H1 (cell line): ENCODE measurements at regions not wholly inside any gene's neighbourhood (a gene's known extent, or its start where the extent isn't known, plus 50 kb on each side); places are given as distances from the start of the nearest gene placed in this dataset.

Experiments used
- CTCF ChIA-PET: fragments of 300-600 bp; sonication (Branson Sonifier 250); formaldehyde crosslinking; loops from one replicate; lab custom pipeline; 2021; ENCODE audit not compliant: partially characterized antibody; lab: Charles Lee
- POLR2A ChIA-PET: fragments of 300-600 bp; sonication (Branson Sonifier 250); formaldehyde crosslinking; loops from one replicate; lab custom pipeline; 2021; ENCODE audit warnings: inconsistent platforms; ENCODE audit not compliant: partially characterized antibody; lab: Charles Lee
- DNase-seq, 2 experiments: peaks; one replicate each; pipeline versions ENCODE4 v3.0.0 to v3.0.0-alpha.2; 2010 to 2022; ENCODE audit warnings: low spot score in 2 of 2, low read depth in 1 of 2, mixed read lengths in 1 of 2
- FAIRE-seq: peaks from 2 replicates; lab custom pipeline; 2011; peaks lifted over from hg19 to GRCh38; lab: Jason Lieb, UNC
- H2AFZ ChIP-seq: 2 replicates; pipeline ENCODE4 v1.8.1; 2012; ENCODE audit warnings: low read length, inconsistent platforms
- H2AK5ac ChIP-seq: 2 replicates; pipeline ENCODE4 v1.6.1; 2013; ENCODE audit warnings: low read depth, low read length
- H2BK120ac ChIP-seq: replicated peaks from 2 replicates; pipeline ENCODE3; 2013; ENCODE audit warnings: low read depth, low read length, inconsistent platforms
- H2BK12ac ChIP-seq: 2 replicates; pipeline ENCODE4 v1.6.1; 2013; ENCODE audit warnings: low read depth, low read length
- H2BK15ac ChIP-seq: 2 replicates; pipeline ENCODE4 v1.6.1; 2013; ENCODE audit warnings: low read length
- H2BK20ac ChIP-seq: 2 replicates; pipeline ENCODE4 v1.6.1; 2013; ENCODE audit warnings: low read length
- H2BK5ac ChIP-seq: 2 replicates; pipeline ENCODE4 v1.6.1; 2013; ENCODE audit warnings: low read depth, low read length
- H3K14ac ChIP-seq: 2 replicates; pipeline ENCODE4 v1.6.1; 2013; ENCODE audit warnings: inconsistent platforms; ENCODE audit not compliant: insufficient read length
- H3K18ac ChIP-seq: 2 replicates; pipeline ENCODE4 v1.6.1; 2013; ENCODE audit warnings: low read length; ENCODE audit errors: extremely low read depth
- H3K23ac ChIP-seq: 2 replicates; pipeline ENCODE4 v1.6.1; 2013; ENCODE audit warnings: inconsistent platforms; ENCODE audit not compliant: insufficient read length
- H3K23me2 ChIP-seq: 2 replicates; pipeline ENCODE4 v1.6.1; 2013; ENCODE audit warnings: low read depth, low read length
- H3K27ac ChIP-seq: 2 replicates; pipeline ENCODE4 v1.6.1; 2011; ENCODE audit warnings: low read depth, low read length, inconsistent platforms
- H3K27me3 ChIP-seq, 4 experiments: replicated peaks in 1 of 4; 1 replicate in 1 of 4; 2 replicates in 3 of 4; pipeline versions ENCODE4 v1.6.1 to v1.8.1; 2011 to 2013; ENCODE audit warnings: low read length in 3 of 4, mild to moderate bottlenecking in 3 of 4, inconsistent platforms in 2 of 4, mixed read lengths in 2 of 4, moderate library complexity in 1 of 4; ENCODE audit not compliant: control insufficient read depth in 3 of 4, insufficient read depth in 3 of 4; ENCODE audit errors: extremely low read depth in 1 of 4
- H3K36me3 ChIP-seq, 4 experiments: 2 replicates each; pipeline versions ENCODE4 v1.6.1 to v1.8.1; 2011 to 2013; ENCODE audit warnings: mild to moderate bottlenecking in 4 of 4, low read length in 3 of 4, moderate library complexity in 2 of 4, control low read depth in 1 of 4, inconsistent platforms in 1 of 4; ENCODE audit not compliant: insufficient read depth in 4 of 4, control insufficient read depth in 2 of 4
- H3K4ac ChIP-seq: replicated peaks from 2 replicates; pipeline ENCODE3; 2013; ENCODE audit warnings: low read length, low read depth, mixed read lengths, inconsistent platforms; ENCODE audit not compliant: insufficient read length
- H3K4me1 ChIP-seq, 4 experiments: replicated peaks in 1 of 4; 1 replicate in 1 of 4; 2 replicates in 3 of 4; pipeline versions ENCODE4 v1.6.1 to v1.8.1; 2011 to 2013; ENCODE audit warnings: low read length in 3 of 4, inconsistent platforms in 2 of 4, mixed read lengths in 1 of 4; ENCODE audit not compliant: insufficient read depth in 4 of 4, control insufficient read depth in 3 of 4
- H3K4me2 ChIP-seq, 2 experiments: 2 replicates each; pipeline versions ENCODE4 v1.6.1 to v1.8.1; 2011 to 2013; ENCODE audit warnings: low read depth in 2 of 2, low read length in 2 of 2, control low read depth in 1 of 2, inconsistent platforms in 1 of 2, mild to moderate bottlenecking in 1 of 2; ENCODE audit not compliant: insufficient read depth in 1 of 2
- H3K4me3 ChIP-seq, 4 experiments: fragments of 200-600, 300-600 bp in 1 of 4; sonication (generic), shearing (Covaris generic), sonication (Bioruptor Twin) in 1 of 4; 2 replicates each; pipeline versions ENCODE4 v1.5.1 to v1.8.1; 2011 to 2016; ENCODE audit warnings: low read length in 4 of 4, low read depth in 3 of 4, control low read depth in 2 of 4, inconsistent platforms in 2 of 4, mild to moderate bottlenecking in 2 of 4, mixed read lengths in 1 of 4, moderate library complexity in 1 of 4; ENCODE audit not compliant: insufficient read depth in 2 of 4; ENCODE audit errors: extremely low read depth in 1 of 4
- H3K56ac ChIP-seq: replicated peaks from 2 replicates; pipeline ENCODE3; 2013; ENCODE audit warnings: low read depth, mild to moderate bottlenecking, mixed read lengths, low read length, inconsistent platforms; ENCODE audit not compliant: insufficient read length
- H3K79me1 ChIP-seq: 2 replicates; pipeline ENCODE4 v1.6.1; 2013; ENCODE audit warnings: low read depth, low read length, control low read depth
- H3K79me2 ChIP-seq, 2 experiments: 2 replicates each; pipeline versions ENCODE4 v1.6.1 to v1.8.1; 2012 to 2013; ENCODE audit warnings: low read length in 2 of 2, mild to moderate bottlenecking in 2 of 2, inconsistent platforms in 1 of 2; ENCODE audit not compliant: insufficient read depth in 2 of 2, control insufficient read depth in 1 of 2
- H3K9ac ChIP-seq, 4 experiments: replicated peaks in 1 of 4; 1 replicate in 1 of 4; 2 replicates in 3 of 4; pipeline versions ENCODE4 v1.6.1 to v1.8.1; 2011 to 2013; ENCODE audit warnings: low read depth in 3 of 4, low read length in 3 of 4, control low read depth in 2 of 4, mild to moderate bottlenecking in 2 of 4, moderate library complexity in 2 of 4, inconsistent platforms in 1 of 4; ENCODE audit errors: extremely low read depth in 1 of 4
- H3K9me3 ChIP-seq, 2 experiments: 2 replicates each; pipeline versions ENCODE4 v1.6.1 to v1.8.1; 2012 to 2013; ENCODE audit warnings: mild to moderate bottlenecking in 2 of 2, moderate library complexity in 2 of 2, control low read depth in 1 of 2, inconsistent platforms in 1 of 2, low read depth in 1 of 2, low read length in 1 of 2, mixed read lengths in 1 of 2; ENCODE audit not compliant: insufficient read depth in 2 of 2
- H4K20me1 ChIP-seq, 2 experiments: replicated peaks in 1 of 2; 2 replicates each; pipeline versions ENCODE3 to v1.8.1; 2011 to 2013; ENCODE audit warnings: inconsistent platforms in 2 of 2, low read length in 2 of 2, mild to moderate bottlenecking in 1 of 2; ENCODE audit not compliant: insufficient read depth in 2 of 2, control insufficient read depth in 1 of 2
- H4K5ac ChIP-seq: 2 replicates; pipeline ENCODE4 v1.6.1; 2013; ENCODE audit warnings: low read length, low read depth, mixed read lengths, inconsistent platforms; ENCODE audit not compliant: insufficient read length
- H4K8ac ChIP-seq: 2 replicates; pipeline ENCODE4 v1.8.0; 2013; ENCODE audit warnings: mild to moderate bottlenecking, moderate library complexity, low read length, inconsistent platforms; ENCODE audit not compliant: insufficient read depth; ENCODE audit errors: extremely low read depth
- H4K91ac ChIP-seq: replicated peaks from 2 replicates; pipeline ENCODE3; 2013; ENCODE audit warnings: low read length, mixed read lengths, inconsistent platforms; ENCODE audit not compliant: insufficient read length
- CHD2 ChIP-seq: IDR thresholded peaks from 2 replicates; pipeline ENCODE4 v1.6.1; 2012; ENCODE audit warnings: low read length, improper control_type of control experiment
- E2F6 ChIP-seq: IDR thresholded peaks from 2 replicates; pipeline ENCODE4 v1.6.1; 2012; ENCODE audit warnings: inconsistent platforms
- FOSL1 ChIP-seq: IDR thresholded peaks from 2 replicates; pipeline ENCODE4 v1.6.1; 2011; ENCODE audit warnings: mild to moderate bottlenecking, low read depth, low read length, moderate library complexity; ENCODE audit not compliant: insufficient read depth
- PHF8 ChIP-seq: fragments of 200-600 bp; sonication (generic); conservative IDR thresholded peaks from 2 replicates; pipeline ENCODE4 v1.7.1; 2012; ENCODE audit warnings: low read depth, mild to moderate bottlenecking, inconsistent platforms, low read length, moderate library complexity
- POU5F1 ChIP-seq: IDR thresholded peaks from 2 replicates; pipeline ENCODE4 v1.6.1; 2011; ENCODE audit warnings: low read depth, mild to moderate bottlenecking, low read length, moderate library complexity
- SIX5 ChIP-seq: IDR thresholded peaks from 2 replicates; pipeline ENCODE4 v1.6.1; 2011; ENCODE audit warnings: mild to moderate bottlenecking, low read depth, low read length
- SP2 ChIP-seq: IDR thresholded peaks from 2 replicates; pipeline ENCODE4 v1.6.1; 2012; ENCODE audit warnings: mild to moderate bottlenecking, low read length, inconsistent platforms
- TEAD4 ChIP-seq: IDR thresholded peaks from 2 replicates; pipeline ENCODE4 v1.6.1; 2012; ENCODE audit warnings: low read depth, low read length, inconsistent platforms, mixed read lengths
- YY1 ChIP-seq: IDR thresholded peaks from 2 replicates; pipeline ENCODE4 v1.6.1; 2011; ENCODE audit warnings: low read depth, mild to moderate bottlenecking, low read length
- WGBS, 2 experiments: shearing (Covaris generic) in 1 of 2; methylation state at CpG; one replicate each; pipeline versions ENCODE4 v1.1.6 to v1.1.7; 2013 to 2015; ENCODE audit warnings: low lambda C conversion rate in 2 of 2, mixed read lengths in 2 of 2, inconsistent platforms in 1 of 2, low coverage in 1 of 2, missing lambda C conversion rate in 1 of 2; ENCODE audit not compliant: insufficient replicate concordance in 2 of 2, insufficient coverage in 1 of 2, insufficient read length in 1 of 2; ENCODE audit errors: extremely low coverage in 1 of 2, missing lambda C conversion rate in 1 of 2; 5-methylcytosine and 5-hydroxymethylcytosine counted together
- TF ChIP-seq, protein P1 (sequence below): IDR thresholded peaks from 2 replicates; pipeline ENCODE4 v1.6.1; 2012; ENCODE audit warnings: low read length, inconsistent platforms
- TF ChIP-seq, protein P2 (sequence below), 3 experiments: IDR thresholded peaks; 1 replicate in 2 of 3; 2 replicates in 1 of 3; pipeline versions ENCODE4 v1.5.1 to v1.6.1; 2011; ENCODE audit warnings: low read length in 3 of 3, mild to moderate bottlenecking in 3 of 3, inconsistent platforms in 2 of 3, low read depth in 1 of 3, moderate library complexity in 1 of 3; ENCODE audit not compliant: insufficient read depth in 1 of 3; ENCODE audit errors: control extremely low read depth in 1 of 3

DNA sequence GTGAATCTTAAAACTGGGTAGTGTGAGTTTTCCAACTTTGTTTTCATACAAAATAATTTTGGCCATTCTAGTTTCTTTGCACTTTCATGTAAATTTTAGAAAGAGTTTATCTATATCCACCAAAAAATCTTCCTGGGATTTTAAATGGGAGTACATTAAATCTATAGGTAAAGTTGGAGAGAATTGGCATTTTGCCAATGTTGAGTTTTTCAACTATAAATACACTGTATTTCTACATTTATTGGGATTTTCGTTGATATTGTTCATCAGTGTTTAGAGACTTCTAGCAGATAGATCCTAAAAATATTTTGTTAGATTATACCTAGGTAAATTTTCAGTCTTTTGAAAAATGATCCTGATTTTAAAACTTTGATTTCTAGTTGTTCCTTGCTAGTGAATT lies 83.1 kb upstream of the CCDC54 start:
- Histone ChIP-seq H3K23ac (no peak overlapping the region), H4K20me1 (no peaks in the 10 kb centered on the region), H3K18ac (no peak overlapping the region), H2BK5ac (no peak overlapping the region), H3K4me2 (no peak overlapping the region), H4K91ac (no peak overlapping the region), H4K5ac (no peak overlapping the region), H2BK12ac (no peak overlapping the region), H3K27ac (no peak overlapping the region), H3K9me3 (no peaks in the 10 kb centered on the region), H3K27me3 (no peaks in the 10 kb centered on the region), H2AFZ (no peak overlapping the region), H3K14ac (no peak overlapping the region), H3K4me1 (no peaks in the 10 kb centered on the region), H3K9ac (no peak overlapping the region), H2AK5ac (no peak overlapping the region), H3K23me2 (no peaks in the 10 kb centered on the region), H2BK120ac (no peak overlapping the region), H3K56ac (no peak overlapping the region), H4K8ac (no peak overlapping the region), H3K4ac (no peak overlapping the region), H3K36me3 (no peaks in the 10 kb centered on the region), H2BK15ac (no peak overlapping the region), H3K79me2 (no peaks in the 10 kb centered on the region), H3K79me1 (no peaks in the 10 kb centered on the region), H2BK20ac (no peak overlapping the region), H3K4me3 (no peak overlapping the region)
- CTCF ChIA-PET: no interaction called here
- no peak for FAIRE-seq
- WGBS, 2 experiments: 73% methylated on average over 1 of the region's 1 CpG; no CpG with 5 or more reads in 1 of the 2 experiments
- DNase-seq: no peak
- POLR2A ChIA-PET: no interaction called here
- TF ChIP-seq TEAD4 (no peak), PHF8 (no peak), POU5F1 (no peak), E2F6 (no peak), CHD2 (no peak), SIX5 (no peak), FOSL1 (no peak), YY1 (no peak), SP2 (no peak)
- TF ChIP-seq, protein P1, sequence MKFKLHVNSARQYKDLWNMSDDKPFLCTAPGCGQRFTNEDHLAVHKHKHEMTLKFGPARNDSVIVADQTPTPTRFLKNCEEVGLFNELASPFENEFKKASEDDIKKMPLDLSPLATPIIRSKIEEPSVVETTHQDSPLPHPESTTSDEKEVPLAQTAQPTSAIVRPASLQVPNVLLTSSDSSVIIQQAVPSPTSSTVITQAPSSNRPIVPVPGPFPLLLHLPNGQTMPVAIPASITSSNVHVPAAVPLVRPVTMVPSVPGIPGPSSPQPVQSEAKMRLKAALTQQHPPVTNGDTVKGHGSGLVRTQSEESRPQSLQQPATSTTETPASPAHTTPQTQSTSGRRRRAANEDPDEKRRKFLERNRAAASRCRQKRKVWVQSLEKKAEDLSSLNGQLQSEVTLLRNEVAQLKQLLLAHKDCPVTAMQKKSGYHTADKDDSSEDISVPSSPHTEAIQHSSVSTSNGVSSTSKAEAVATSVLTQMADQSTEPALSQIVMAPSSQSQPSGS: no peak
- TF ChIP-seq, protein P2, sequence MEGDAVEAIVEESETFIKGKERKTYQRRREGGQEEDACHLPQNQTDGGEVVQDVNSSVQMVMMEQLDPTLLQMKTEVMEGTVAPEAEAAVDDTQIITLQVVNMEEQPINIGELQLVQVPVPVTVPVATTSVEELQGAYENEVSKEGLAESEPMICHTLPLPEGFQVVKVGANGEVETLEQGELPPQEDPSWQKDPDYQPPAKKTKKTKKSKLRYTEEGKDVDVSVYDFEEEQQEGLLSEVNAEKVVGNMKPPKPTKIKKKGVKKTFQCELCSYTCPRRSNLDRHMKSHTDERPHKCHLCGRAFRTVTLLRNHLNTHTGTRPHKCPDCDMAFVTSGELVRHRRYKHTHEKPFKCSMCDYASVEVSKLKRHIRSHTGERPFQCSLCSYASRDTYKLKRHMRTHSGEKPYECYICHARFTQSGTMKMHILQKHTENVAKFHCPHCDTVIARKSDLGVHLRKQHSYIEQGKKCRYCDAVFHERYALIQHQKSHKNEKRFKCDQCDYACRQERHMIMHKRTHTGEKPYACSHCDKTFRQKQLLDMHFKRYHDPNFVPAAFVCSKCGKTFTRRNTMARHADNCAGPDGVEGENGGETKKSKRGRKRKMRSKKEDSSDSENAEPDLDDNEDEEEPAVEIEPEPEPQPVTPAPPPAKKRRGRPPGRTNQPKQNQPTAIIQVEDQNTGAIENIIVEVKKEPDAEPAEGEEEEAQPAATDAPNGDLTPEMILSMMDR (IDR thresholded peaks at IDR 0.05; ENCODE audit: control extremely low read depth in 1 of 3, insufficient read depth in 1 of 3, low read depth in 1 of 3, low read length in 3 of 3): no peak
